ENCODE measurements at regions not wholly inside any gene's neighbourhood (a gene's known extent, or its start where the extent isn't known, plus 50 kb on each side); places are given as distances from the start of the nearest gene placed in this dataset.

DNA sequence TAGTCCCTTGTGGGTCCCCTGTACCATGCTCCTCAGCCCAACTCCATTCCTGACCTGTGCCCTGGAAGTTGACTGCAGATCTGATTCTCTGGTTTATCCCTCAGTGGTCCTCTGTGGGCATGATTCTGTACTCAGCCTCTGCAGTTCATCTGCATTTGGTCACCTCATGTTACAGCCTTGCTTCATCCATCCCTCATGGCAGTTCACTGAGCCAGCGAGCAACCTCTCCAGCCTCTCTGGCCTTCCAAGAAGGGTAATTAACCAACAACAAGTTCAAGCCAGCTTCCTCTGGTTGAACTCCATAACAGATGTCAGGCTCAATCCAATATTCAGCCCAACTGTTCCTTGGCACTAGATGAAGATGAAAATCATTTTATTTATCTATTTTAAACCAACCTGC, 509.5 kb downstream of the NTRK3 start:
- H3K27me3 ChIP-seq (ENCODE audit: insufficient read depth in 3 of 3, low read length in 2 of 3), result no peaks in the 10 kb centered on the region
- intact Hi-C loops (cut with DNase I), result no loop called here
- no peaks in the 10 kb centered on the region for H3K9me3 ChIP-seq
- DNase-seq (no peak), ATAC-seq (no peak)
- no peak overlapping the region for H3K4me3 ChIP-seq
- WGBS, 3 donors, result 38 to 52% (median 40%) methylated on average over 1 of the region's 1 CpG
- TF ChIP-seq, protein P1, sequence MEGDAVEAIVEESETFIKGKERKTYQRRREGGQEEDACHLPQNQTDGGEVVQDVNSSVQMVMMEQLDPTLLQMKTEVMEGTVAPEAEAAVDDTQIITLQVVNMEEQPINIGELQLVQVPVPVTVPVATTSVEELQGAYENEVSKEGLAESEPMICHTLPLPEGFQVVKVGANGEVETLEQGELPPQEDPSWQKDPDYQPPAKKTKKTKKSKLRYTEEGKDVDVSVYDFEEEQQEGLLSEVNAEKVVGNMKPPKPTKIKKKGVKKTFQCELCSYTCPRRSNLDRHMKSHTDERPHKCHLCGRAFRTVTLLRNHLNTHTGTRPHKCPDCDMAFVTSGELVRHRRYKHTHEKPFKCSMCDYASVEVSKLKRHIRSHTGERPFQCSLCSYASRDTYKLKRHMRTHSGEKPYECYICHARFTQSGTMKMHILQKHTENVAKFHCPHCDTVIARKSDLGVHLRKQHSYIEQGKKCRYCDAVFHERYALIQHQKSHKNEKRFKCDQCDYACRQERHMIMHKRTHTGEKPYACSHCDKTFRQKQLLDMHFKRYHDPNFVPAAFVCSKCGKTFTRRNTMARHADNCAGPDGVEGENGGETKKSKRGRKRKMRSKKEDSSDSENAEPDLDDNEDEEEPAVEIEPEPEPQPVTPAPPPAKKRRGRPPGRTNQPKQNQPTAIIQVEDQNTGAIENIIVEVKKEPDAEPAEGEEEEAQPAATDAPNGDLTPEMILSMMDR (IDR thresholded peaks at IDR 0.05), result no peak
- H3K4me1 ChIP-seq, result no peaks in the 10 kb centered on the region
- H3K27ac ChIP-seq, result no peak overlapping the region
- H3K36me3 ChIP-seq (ENCODE audit: insufficient read depth in 1 of 2, low read depth in 1 of 2), result no peaks in the 10 kb centered on the region

DNA sequence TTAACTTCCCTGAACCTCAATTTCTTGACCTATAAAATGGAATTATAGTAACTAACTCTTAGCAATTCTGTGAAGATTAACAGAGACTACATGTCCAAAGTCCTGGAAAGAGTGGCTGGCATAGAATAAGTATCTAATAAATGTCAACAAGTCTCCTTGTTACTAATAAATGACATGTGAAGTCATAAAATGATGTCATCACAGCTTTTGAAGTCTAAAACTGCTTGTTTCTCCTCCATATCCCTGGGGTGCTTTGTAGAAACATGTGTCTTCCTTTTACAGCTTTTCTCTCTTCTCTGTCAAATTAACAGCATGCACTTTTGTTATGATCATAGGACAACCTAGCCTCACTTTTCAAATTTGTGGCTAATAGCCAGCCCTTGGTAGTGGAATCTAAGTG, 510.2 kb downstream of the NTRK3 start:
- no peaks in the 10 kb centered on the region for H3K27me3 ChIP-seq (ENCODE audit: insufficient read depth in 3 of 3, low read length in 2 of 3)
- no peaks in the 10 kb centered on the region for H3K4me1 ChIP-seq
- no peak for DNase-seq
- H3K4me3 ChIP-seq, result no peak overlapping the region
- TF ChIP-seq, protein P1 (IDR thresholded peaks at IDR 0.05), result no peak
- no peak for ATAC-seq
- H3K9me3 ChIP-seq, result no peaks in the 10 kb centered on the region
- no peaks in the 10 kb centered on the region for H3K36me3 ChIP-seq (ENCODE audit: insufficient read depth in 1 of 2, low read depth in 1 of 2)
- intact Hi-C loops (cut with DNase I), result no loop called here
- no peak overlapping the region for H3K27ac ChIP-seq

DNA sequence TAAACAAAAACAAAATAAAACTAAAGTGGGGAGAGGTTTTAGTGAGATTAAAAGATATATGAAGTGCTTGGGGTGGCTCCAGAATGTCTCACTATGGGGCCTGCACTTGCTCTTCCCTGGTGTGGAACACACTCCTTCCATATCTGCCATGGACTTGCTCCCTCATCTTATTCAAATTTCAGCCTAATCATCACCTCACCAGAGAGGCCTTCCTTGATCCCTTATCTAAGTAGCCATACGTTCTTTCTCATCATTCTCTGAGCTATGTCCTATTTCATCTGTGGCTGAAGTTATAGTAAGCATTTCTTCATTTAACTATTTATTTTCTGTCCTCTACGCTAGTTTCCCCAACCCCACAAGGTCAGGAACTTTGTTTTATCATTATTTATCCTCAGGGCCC, 511.7 kb downstream of the NTRK3 start:
- ATAC-seq (no peak), DNase-seq (no peak)
- Histone ChIP-seq H3K4me1 (no peaks in the 10 kb centered on the region), H3K27ac (no peak overlapping the region), H3K27me3 (ENCODE audit: insufficient read depth in 3 of 3, low read length in 2 of 3) (no peaks in the 10 kb centered on the region), H3K36me3 (ENCODE audit: insufficient read depth in 1 of 2, low read depth in 1 of 2) (no peaks in the 10 kb centered on the region), H3K4me3 (no peak overlapping the region), H3K9me3 (no peaks in the 10 kb centered on the region)
- 87 to 91% (median 88%) methylated on average over 2 of the region's 2 CpGs for whole genome bisulfite sequencing, 3 donors
- TF ChIP-seq, protein P1 (IDR thresholded peaks at IDR 0.05), result no peak
- intact Hi-C loops (cut with DNase I), result no loop called here

DNA sequence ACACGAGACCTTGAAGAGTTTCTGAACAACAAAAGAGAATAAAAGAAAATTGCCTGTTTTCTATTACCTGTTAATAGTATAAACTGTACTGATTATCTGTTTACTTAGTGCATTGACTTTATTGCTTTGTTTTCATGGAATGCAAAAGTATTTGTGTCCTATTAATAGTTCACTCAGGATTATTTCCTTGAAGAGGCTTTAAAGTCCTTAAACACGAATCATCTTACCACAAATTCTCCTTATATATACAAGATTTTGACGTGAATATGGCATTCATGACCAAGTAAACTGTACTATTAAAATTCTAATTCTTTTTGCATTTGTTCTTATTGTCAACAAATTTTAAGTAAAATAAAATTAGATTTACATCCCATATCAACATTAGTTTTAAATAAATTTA, 513.0 kb downstream of the NTRK3 start:
- TF ChIP-seq, protein P1 (IDR thresholded peaks at IDR 0.05), result no peak
- ATAC-seq (no peak), DNase-seq (no peak)
- H3K27me3 ChIP-seq (ENCODE audit: insufficient read depth in 3 of 3, low read length in 2 of 3), result no peaks in the 10 kb centered on the region
- H3K9me3 ChIP-seq, result no peaks in the 10 kb centered on the region
- intact Hi-C loops (cut with DNase I), result no loop called here
- 81 to 86% (median 84%) methylated on average over 3 of the region's 3 CpGs for WGBS, 3 donors
- no peaks in the 10 kb centered on the region for H3K36me3 ChIP-seq (ENCODE audit: insufficient read depth in 1 of 2, low read depth in 1 of 2)
- H3K27ac ChIP-seq, result no peak overlapping the region
- H3K4me3 ChIP-seq, result no peak overlapping the region
- H3K4me1 ChIP-seq, result no peaks in the 10 kb centered on the region

DNA sequence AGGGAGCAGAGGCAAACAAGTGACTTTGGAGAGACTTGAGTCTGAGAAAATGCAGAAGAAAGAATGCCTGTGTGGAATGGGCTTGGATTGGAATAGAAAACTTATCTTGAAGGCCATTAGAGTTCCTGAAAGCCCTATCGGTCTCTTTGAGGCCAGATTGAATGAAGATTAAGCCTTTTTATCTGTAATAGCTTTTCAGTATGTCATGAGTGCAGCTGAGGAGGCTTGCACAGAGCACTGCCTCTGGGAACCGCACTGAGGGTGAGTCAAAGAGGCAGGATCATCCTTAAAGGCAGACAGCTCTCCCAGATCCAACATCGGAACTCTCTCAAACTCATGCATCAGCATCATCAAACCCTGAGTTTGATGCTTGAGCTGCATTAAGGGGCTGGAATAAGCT, 515.2 kb downstream of the NTRK3 start:
- Histone ChIP-seq H3K4me3 (no peak overlapping the region), H3K36me3 (ENCODE audit: insufficient read depth in 1 of 2, low read depth in 1 of 2) (no peaks in the 10 kb centered on the region), H3K27me3 (ENCODE audit: insufficient read depth in 3 of 3, low read length in 2 of 3) (no peaks in the 10 kb centered on the region), H3K4me1 (no peaks in the 10 kb centered on the region), H3K27ac (no peak overlapping the region), H3K9me3 (no peaks in the 10 kb centered on the region)
- no peak for DNase-seq
- intact Hi-C loops (cut with DNase I), result no loop called here
- TF ChIP-seq, protein P1 (IDR thresholded peaks at IDR 0.05), result no peak
- 79 to 80% (median 80%) methylated on average over 3 of the region's 3 CpGs for WGBS, 3 donors
- ATAC-seq, result no peak

Data from psoas muscle (tissue), 7 donors.